ENCODE measurements at regions not wholly inside any gene's neighbourhood (a gene's known extent, or its start where the extent isn't known, plus 50 kb on each side); places are given as distances from the start of the nearest gene placed in this dataset.
A peak's percentile ranks its signal among the peaks of the same experiment; 100 is the strongest.

DNA sequence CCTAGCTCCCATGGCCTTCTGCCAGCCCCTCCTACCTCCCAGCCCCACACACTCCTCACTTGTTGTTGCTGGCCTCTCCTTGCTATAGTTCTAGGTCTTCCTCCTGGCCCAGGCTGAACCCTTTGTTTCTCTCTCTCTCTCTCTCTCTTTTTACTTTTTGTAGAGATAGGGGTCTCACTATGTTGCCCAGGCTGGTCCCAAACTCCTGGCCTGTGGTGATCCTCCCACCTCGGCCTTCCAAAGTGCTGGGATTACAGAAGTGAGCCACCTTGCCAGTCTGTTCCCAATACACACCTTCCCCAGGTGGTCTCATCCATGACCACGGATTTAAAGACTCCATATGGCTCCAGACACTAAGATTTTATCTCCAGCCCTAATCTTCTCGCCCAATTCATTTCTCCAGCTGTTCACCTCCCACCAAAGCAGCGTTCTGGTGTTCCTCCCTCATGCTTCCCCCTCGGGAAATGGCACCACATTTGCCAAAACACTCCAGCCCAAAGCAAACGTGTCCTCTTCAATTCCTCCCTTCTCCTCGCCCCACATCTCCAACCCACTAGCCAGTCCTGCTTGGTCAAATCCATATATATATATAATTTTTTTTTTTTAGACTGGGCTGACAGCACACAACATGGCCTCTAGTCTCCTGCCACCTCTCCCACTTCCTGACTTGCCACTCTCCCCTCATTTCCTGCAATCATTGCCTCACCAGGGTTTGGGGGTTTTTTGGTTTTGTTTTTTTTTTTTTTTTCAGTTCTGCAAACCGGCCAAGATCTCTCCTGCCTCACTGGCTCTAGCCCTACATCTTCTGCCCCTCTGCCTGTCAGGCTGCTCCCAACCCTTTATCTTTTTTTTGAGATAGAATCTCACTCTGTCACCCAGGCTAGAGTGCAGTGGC, 104.4 kb downstream of the NCR2 start:
- no peaks in the 10 kb centered on the region for H3K9me3 Mint-ChIP-seq
- H3K27me3 Mint-ChIP-seq (ENCODE audit: low read depth): peaks cover 61% of the 10 kb centered on the region
- no peaks in the 10 kb centered on the region for H3K36me3 Mint-ChIP-seq (ENCODE audit: low read depth)
- peak overlapping the region; percentile 72 for H3K27ac Mint-ChIP-seq
- peaks cover 35% of the 10 kb centered on the region for H3K4me1 Mint-ChIP-seq (ENCODE audit: low read depth)
- peak overlapping the region; percentile 60 for H3K4me3 Mint-ChIP-seq

DNA sequence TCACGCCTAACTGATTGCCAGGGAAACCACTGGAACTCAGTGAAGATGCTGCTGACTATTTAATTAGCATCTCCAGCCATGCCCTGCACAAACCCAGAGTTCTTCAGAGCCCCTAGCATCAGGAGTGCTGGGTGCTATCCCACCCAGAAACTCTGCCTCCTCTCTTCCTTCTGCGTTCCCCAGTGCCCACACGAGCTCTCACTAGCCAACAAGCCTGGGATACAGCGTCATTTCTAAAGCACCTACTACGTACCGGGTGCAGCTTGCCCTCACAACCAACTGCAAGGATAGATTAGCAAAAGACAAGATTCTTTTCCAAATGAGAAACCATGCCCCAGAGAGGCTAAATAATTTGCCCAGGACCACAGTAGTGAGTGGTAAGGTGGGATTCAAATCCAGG, 105.2 kb upstream of the FOXP4 start:
- H3K27ac Mint-ChIP-seq: peak overlapping the region; percentile 46
- H3K9me3 Mint-ChIP-seq: no peaks in the 10 kb centered on the region
- no peaks in the 10 kb centered on the region for H3K36me3 Mint-ChIP-seq (ENCODE audit: low read depth)

DNA sequence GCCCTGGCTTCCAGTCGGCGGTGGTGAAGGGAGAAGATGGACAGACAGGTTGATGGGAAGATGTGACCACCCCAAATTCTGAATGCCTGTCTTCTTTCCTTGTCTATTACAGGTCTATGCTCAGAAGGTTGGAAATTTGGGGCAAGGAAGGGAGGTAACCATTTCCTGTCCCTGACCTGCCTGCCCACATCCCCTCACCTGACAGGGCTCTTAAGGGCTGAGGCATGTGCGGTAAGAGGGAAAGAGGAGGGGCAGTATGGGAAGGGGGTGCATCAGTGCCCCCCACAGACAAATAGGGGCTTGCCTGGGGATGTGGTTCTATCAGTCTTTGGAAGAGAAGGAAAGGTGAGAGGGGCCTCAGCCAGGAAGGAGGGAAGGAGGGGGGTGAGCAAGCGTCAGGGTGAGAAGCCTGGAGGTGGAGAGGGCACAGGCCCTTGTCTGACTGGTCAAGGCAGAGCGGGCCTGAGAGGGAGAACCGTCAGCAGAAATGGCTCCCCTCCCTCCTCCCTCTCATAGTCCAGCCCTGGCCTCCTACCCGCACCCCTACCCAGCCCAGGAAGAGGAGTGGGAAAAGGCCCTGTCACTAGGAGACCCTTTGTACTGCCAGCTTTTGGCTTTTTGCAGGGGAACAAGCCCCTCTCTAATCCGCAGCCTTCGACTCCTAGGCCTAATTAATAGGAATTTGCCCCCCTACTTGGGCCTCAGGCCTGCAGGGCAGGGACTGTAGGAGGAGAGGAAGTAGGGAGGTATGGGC, 104.4 kb upstream of the FOXP4 start:
- H3K9me3 Mint-ChIP-seq: no peaks in the 10 kb centered on the region
- peaks cover 35% of the 10 kb centered on the region for H3K4me1 Mint-ChIP-seq (ENCODE audit: low read depth)
- H3K27me3 Mint-ChIP-seq (ENCODE audit: low read depth): peaks cover 52% of the 10 kb centered on the region
- H3K36me3 Mint-ChIP-seq (ENCODE audit: low read depth): no peaks in the 10 kb centered on the region
- H3K27ac Mint-ChIP-seq: peak overlapping the region; percentile 53
- peak overlapping the region; percentile 60 for H3K4me3 Mint-ChIP-seq

More for the DNA sequence above, 105.2 kb upstream of the FOXP4 start:
- peak overlapping the region; percentile 60 for H3K4me3 Mint-ChIP-seq
- peaks cover 35% of the 10 kb centered on the region for H3K4me1 Mint-ChIP-seq (ENCODE audit: low read depth)
- H3K27me3 Mint-ChIP-seq (ENCODE audit: low read depth): peaks cover 56% of the 10 kb centered on the region

GRCh38 chr6:41442352-41442672, 103.9 kb upstream of the FOXP4 start:
- H3K4me3 Mint-ChIP-seq: no peak overlapping the region
- peaks cover 47% of the 10 kb centered on the region for H3K27me3 Mint-ChIP-seq (ENCODE audit: low read depth)
- no peaks in the 10 kb centered on the region for H3K9me3 Mint-ChIP-seq
- H3K36me3 Mint-ChIP-seq (ENCODE audit: low read depth): no peaks in the 10 kb centered on the region
- no peak overlapping the region for H3K27ac Mint-ChIP-seq
- H3K4me1 Mint-ChIP-seq (ENCODE audit: low read depth): peaks cover 35% of the 10 kb centered on the region

DNA sequence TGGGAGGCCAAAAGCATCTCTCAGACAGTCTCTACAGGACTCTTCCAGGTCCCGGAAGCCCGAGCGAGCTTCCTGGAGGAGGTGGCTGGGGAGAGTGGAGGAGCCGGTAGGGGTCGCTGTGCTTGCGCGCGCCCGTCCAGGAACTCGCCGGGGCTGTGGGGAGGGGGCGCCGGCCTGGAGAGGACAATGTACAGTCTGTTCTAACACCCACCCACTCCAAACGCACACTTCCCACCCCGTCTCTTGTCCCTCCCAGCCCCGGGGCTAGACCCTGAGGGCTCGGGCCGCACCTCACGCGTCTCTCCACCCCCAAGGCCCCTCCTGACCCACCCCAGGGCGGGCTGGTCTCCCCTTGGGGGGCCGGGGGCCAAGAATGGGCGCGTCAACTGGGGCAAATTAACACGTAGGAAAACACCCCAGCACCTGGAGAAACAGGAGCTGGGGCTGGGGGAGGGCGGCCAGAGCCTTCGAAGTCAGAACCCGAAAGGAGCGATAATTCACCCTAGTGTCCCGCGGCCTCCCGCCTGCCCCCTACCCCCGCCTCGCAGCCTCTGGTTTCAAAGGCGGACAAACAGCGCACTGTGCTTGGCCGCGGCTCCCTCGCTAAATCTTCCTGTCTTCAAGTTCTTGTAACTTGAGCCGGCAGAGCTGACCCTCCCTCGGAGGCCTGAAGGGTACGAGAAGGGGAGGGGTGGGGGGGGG, 103.2 kb upstream of the FOXP4 start:
- Mint-ChIP-seq H3K36me3 (ENCODE audit: low read depth) (no peaks in the 10 kb centered on the region), H3K9me3 (no peaks in the 10 kb centered on the region), H3K4me1 (ENCODE audit: low read depth) (peaks cover 35% of the 10 kb centered on the region), H3K27me3 (ENCODE audit: low read depth) (peaks cover 42% of the 10 kb centered on the region), H3K4me3 (no peak overlapping the region), H3K27ac (no peak overlapping the region)

DNA sequence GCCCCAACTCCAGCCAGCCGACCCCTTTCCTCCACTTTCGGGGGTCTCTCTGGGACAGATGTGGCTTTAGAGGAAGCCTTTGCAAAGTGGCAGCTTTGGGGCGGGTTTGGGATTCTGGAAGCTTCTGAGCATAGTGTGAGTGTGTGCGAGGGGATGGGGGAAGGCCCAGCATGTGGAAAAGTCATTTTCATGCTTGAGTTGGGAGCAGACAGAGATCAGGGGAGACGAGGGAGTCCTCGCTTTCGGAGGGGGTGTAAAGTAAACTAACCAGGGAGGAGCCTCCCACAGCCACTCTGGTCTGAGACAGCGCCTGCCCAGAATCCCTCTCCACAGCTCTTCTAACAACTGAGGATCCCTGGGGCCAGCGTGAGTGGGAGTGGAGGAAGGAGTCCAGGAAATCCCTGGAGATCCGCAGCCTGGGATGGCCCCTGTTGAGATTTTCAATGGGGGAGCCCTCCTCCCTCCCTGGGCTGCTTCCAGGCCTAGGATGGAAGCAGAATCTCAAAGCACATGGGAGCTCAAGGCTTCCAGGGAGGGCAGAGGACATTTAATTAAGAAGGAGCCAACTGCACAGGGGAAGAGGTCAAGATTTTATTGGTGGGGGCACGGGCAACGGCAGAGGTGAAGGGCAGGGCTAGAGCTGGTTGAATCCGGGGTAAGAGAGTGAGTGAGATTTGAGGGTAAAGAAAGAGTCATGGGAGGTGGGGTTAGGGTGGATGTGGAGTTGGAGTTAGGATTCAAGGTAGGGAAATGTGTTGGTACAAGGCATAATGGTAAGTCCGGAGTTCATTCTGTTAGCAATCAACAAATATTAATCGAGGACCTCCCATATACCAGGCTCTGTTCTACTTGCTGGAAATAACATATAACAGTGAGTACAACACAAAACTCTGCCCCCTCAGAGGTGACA, 102.3 kb upstream of the FOXP4 start:
- Mint-ChIP-seq H3K36me3 (ENCODE audit: low read depth) (no peaks in the 10 kb centered on the region), H3K4me1 (ENCODE audit: low read depth) (peaks cover 34% of the 10 kb centered on the region), H3K27ac (no peak overlapping the region), H3K9me3 (no peaks in the 10 kb centered on the region), H3K27me3 (ENCODE audit: low read depth) (peaks cover 41% of the 10 kb centered on the region), H3K4me3 (no peak overlapping the region)

DNA sequence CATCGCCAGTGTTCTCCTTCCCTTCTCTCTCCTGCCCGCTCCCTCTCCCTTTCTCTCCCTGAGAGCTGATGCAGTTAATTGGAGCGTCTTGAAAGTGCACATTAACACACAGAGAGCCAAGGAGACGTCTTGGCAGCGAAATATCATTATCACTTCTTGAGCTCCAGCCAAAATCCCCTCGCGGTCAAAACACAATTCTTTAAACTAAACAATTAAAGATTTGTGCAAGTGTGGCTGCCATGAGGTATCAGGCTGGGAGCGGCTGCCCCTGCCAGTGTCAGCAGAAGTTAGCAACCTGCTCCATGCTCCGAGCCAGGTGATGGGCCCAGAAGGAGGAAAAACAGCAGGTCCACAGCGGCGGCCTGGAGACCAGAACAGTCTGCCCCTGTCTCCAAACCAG, 100.9 kb upstream of the FOXP4 start:
- no peak overlapping the region for H3K4me3 Mint-ChIP-seq
- H3K9me3 Mint-ChIP-seq: no peaks in the 10 kb centered on the region
- H3K27ac Mint-ChIP-seq: no peak overlapping the region
- peaks cover 30% of the 10 kb centered on the region for H3K27me3 Mint-ChIP-seq (ENCODE audit: low read depth)
- H3K4me1 Mint-ChIP-seq (ENCODE audit: low read depth): peaks cover 20% of the 10 kb centered on the region
- no peaks in the 10 kb centered on the region for H3K36me3 Mint-ChIP-seq (ENCODE audit: low read depth)

GRCh38 chr6:41446132-41446531, 100.0 kb upstream of the FOXP4 start:
- Mint-ChIP-seq H3K9me3 (no peaks in the 10 kb centered on the region), H3K27me3 (ENCODE audit: low read depth) (peaks cover 30% of the 10 kb centered on the region), H3K27ac (no peak overlapping the region), H3K4me3 (no peak overlapping the region), H3K4me1 (ENCODE audit: low read depth) (peaks cover 11% of the 10 kb centered on the region), H3K36me3 (ENCODE audit: low read depth) (no peaks in the 10 kb centered on the region)

DNA sequence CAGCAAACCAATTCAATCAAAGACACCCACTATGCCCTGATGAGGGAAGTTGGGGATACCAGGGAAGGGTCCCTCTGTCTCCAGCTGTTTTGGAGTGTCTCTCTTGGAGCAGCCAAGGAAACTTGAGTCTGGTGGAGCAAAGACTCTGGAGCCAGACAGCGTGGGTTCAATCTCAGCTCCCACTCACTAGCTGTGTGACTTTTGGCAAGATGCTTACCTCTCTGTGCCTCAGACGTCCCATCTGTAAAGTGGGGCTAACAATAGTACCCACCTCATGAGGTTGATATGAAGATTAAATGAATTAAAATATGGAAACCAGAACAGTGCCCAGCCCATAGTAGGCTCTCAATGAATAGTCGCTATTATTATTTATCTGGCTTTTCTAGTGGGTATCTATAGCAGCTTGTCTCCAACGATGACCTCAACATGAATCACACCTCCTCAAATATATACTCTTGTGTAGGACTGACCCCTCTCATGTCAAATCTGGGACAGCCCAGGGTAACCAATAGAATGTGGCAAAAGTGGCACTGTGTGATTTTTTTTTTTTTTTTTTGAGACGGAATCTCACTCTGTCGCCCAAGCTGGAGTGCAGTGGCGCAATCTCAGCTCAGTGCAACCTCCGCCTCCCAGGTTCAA, 99.2 kb upstream of the FOXP4 start:
- peaks cover 30% of the 10 kb centered on the region for H3K27me3 Mint-ChIP-seq (ENCODE audit: low read depth)
- H3K4me1 Mint-ChIP-seq (ENCODE audit: low read depth): peaks cover 4% of the 10 kb centered on the region
- no peak overlapping the region for H3K4me3 Mint-ChIP-seq
- no peaks in the 10 kb centered on the region for H3K9me3 Mint-ChIP-seq
- H3K27ac Mint-ChIP-seq: no peak overlapping the region
- no peaks in the 10 kb centered on the region for H3K36me3 Mint-ChIP-seq (ENCODE audit: low read depth)

GRCh38 chr6:41448256-41448655, 97.9 kb upstream of the FOXP4 start:
- Mint-ChIP-seq H3K4me1 (ENCODE audit: low read depth) (no peaks in the 10 kb centered on the region), H3K9me3 (no peaks in the 10 kb centered on the region), H3K4me3 (no peak overlapping the region), H3K36me3 (ENCODE audit: low read depth) (no peaks in the 10 kb centered on the region), H3K27ac (no peak overlapping the region), H3K27me3 (ENCODE audit: low read depth) (peaks cover 26% of the 10 kb centered on the region)

GRCh38 chr6:41449399-41450245, 96.6 kb upstream of the FOXP4 start:
- Mint-ChIP-seq H3K4me3 (no peak overlapping the region), H3K27me3 (ENCODE audit: low read depth) (peaks cover 14% of the 10 kb centered on the region), H3K27ac (no peak overlapping the region), H3K36me3 (ENCODE audit: low read depth) (no peaks in the 10 kb centered on the region), H3K9me3 (no peaks in the 10 kb centered on the region), H3K4me1 (ENCODE audit: low read depth) (no peaks in the 10 kb centered on the region)

DNA sequence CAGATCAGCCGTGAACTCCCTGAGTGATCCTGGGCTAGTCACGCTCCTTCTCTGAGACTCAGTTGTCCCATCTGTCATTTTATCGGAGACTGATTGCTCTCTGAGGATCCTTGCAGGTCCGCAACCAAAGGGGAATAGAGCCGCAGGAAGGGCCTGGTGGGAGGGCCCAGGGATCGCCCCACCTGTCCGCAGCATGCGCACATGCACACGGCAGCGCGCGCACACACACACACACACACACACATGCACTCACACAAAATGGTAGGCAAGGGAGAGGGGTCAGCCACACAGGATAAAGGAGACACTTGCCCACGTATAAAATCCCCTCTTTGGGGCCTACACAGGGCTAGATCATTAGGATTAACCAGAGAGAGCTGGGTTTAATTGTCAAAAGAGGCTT, 95.6 kb upstream of the FOXP4 start:
- no peak overlapping the region for H3K27ac Mint-ChIP-seq
- H3K9me3 Mint-ChIP-seq: no peaks in the 10 kb centered on the region
- H3K4me1 Mint-ChIP-seq (ENCODE audit: low read depth): no peaks in the 10 kb centered on the region
- H3K4me3 Mint-ChIP-seq: no peak overlapping the region
- no peaks in the 10 kb centered on the region for H3K36me3 Mint-ChIP-seq (ENCODE audit: low read depth)
- peaks cover 11% of the 10 kb centered on the region for H3K27me3 Mint-ChIP-seq (ENCODE audit: low read depth)

DNA sequence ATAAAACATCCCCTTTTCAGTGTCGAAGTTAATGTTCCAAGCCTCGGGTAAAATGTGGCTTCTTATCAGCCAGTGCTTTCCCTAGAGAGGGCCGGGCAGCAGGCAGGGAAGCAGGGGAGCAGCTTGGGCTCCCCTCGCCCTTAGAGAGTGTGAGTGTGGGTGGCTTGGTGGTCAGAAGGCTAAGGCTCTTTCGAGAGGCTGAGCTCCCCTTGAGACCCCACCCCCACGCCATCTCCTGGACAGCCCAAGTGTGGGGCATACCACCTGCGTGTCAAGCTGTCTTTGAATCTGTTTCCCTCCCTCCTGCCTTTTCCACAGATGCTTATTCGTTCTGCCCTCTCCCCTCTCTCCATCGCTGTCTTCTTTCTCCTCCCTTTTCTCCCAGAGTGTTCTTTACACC, 95.1 kb upstream of the FOXP4 start:
- Mint-ChIP-seq H3K4me3 (no peak overlapping the region), H3K27ac (no peak overlapping the region), H3K9me3 (no peaks in the 10 kb centered on the region), H3K4me1 (ENCODE audit: low read depth) (no peaks in the 10 kb centered on the region), H3K27me3 (ENCODE audit: low read depth) (peaks cover 11% of the 10 kb centered on the region), H3K36me3 (ENCODE audit: low read depth) (no peaks in the 10 kb centered on the region)
